ENCODE measurements at regions not wholly inside any gene's neighbourhood (a gene's known extent, or its start where the extent isn't known, plus 50 kb on each side); places are given as distances from the start of the nearest gene placed in this dataset.
"Not testable (repeated sequence)": the region's sequence is repeated elsewhere in the genome, so short reads cannot be mapped to it uniquely, and the experiment has no call there.

GRCh38 chr5:88052468-88052867, 216.2 kb downstream of the TMEM161B start:
- TF ChIP-seq, protein P1, sequence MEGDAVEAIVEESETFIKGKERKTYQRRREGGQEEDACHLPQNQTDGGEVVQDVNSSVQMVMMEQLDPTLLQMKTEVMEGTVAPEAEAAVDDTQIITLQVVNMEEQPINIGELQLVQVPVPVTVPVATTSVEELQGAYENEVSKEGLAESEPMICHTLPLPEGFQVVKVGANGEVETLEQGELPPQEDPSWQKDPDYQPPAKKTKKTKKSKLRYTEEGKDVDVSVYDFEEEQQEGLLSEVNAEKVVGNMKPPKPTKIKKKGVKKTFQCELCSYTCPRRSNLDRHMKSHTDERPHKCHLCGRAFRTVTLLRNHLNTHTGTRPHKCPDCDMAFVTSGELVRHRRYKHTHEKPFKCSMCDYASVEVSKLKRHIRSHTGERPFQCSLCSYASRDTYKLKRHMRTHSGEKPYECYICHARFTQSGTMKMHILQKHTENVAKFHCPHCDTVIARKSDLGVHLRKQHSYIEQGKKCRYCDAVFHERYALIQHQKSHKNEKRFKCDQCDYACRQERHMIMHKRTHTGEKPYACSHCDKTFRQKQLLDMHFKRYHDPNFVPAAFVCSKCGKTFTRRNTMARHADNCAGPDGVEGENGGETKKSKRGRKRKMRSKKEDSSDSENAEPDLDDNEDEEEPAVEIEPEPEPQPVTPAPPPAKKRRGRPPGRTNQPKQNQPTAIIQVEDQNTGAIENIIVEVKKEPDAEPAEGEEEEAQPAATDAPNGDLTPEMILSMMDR (IDR thresholded peaks at IDR 0.05): not testable (repeated sequence)
- not testable (repeated sequence) for TF ChIP-seq POLR2A (IDR thresholded peaks at IDR 0.05)

All from body of pancreas (tissue), 4 donors.